ENCODE measurements at regions not wholly inside any gene's neighbourhood (a gene's known extent, or its start where the extent isn't known, plus 50 kb on each side); places are given as distances from the start of the nearest gene placed in this dataset.

DNA sequence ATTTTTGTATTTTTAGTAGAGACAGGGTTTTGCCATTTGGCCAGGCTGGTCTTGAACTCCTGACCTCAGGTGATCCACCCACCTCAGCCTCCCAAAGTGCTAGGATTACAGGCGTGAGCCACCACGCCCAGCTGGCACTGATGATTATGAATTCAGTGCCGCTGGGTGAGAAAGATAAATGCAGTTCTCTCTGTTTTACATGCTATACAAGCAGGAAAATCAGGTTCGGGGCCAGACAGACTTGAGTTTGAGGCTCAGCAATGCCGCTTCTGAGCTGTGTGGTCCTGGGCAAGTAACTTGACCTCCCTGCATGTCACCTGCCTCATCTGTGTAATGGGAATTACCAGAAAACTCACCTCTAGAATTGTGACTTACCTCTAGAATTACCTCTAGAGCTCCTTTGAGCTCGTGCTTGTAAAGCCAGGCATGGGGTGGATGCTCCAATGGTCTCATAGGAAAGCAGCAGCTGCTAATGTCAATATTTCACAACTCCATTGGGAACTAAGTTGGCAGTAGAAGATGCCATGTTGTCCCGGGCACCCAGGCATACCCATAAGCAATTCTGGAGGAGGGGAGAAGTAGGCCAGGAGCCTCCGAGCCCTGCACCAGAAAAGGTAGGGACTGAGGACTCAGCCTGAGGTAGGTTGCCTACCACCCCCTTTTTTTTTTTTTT lies 119.8 kb upstream of the SLC25A33 start:
- no peak overlapping the region for H3K4me3 ChIP-seq (ENCODE audit: low read depth in 1 of 2, low read length in 2 of 2)
- no peak overlapping the region for H3K27ac ChIP-seq (ENCODE audit: low read depth, low read length)
- H3K36me3 ChIP-seq (ENCODE audit: control insufficient read depth in 1 of 2, insufficient read depth in 2 of 2, low read length in 2 of 2) = no peaks in the 10 kb centered on the region
- H3K4me1 ChIP-seq (ENCODE audit: control insufficient read depth in 1 of 2, insufficient read depth in 2 of 2, low read length in 2 of 2) = peaks cover 0 to 4% of the 10 kb centered on the region in 2 donors
- no peaks in the 10 kb centered on the region for H3K9me3 ChIP-seq (ENCODE audit: control insufficient read depth in 1 of 2, low read length in 2 of 2)
- no peak overlapping the region for H3K9ac ChIP-seq (ENCODE audit: low read depth in 1 of 2, low read length in 2 of 2)
- no peaks in the 10 kb centered on the region for H3K27me3 ChIP-seq (ENCODE audit: control insufficient read depth in 1 of 2, insufficient read depth in 2 of 2, low read length in 2 of 2)

DNA sequence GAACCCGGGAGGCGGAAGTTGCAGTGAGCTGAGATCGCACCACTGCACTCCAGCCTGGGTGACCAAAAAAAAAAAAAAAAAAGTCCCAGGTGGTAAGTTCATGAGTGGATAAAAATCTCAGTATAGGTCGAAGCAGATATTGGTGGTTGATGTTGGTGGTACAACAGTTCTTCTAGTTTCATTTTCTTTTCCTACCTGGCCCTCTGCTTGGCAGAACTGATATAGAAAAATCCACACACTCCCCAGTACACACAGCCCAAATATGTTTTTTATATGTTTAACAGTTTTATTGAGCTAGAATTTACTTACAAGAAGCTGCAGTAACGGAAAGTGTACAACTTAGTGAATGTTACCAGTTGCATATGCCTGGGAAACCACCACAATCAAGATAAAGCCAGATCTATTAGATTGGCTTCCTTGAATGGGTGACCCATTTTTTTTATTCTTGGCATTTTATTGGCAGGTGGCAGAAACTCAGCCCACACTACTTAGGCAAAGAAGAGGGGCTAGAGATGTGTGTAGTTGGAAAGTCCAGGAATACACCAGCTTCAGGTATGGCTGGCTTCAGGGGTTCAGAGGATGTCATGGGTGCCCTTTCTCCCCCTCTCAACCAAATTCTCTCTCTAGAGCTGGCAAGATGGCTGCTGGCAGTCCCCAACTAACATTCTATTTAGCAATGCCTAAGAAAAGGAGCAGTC lies 118.3 kb upstream of the SLC25A33 start:
- H3K9me3 ChIP-seq (ENCODE audit: control insufficient read depth in 1 of 2, low read length in 2 of 2) = no peaks in the 10 kb centered on the region
- no peak overlapping the region for H3K9ac ChIP-seq (ENCODE audit: low read depth in 1 of 2, low read length in 2 of 2)
- no peaks in the 10 kb centered on the region for H3K27me3 ChIP-seq (ENCODE audit: control insufficient read depth in 1 of 2, insufficient read depth in 2 of 2, low read length in 2 of 2)
- no peak overlapping the region for H3K4me3 ChIP-seq (ENCODE audit: low read depth in 1 of 2, low read length in 2 of 2)
- no peak overlapping the region for H3K27ac ChIP-seq (ENCODE audit: low read depth, low read length)
- peaks cover 9% of the 10 kb centered on the region in 2 donors for H3K4me1 ChIP-seq (ENCODE audit: control insufficient read depth in 1 of 2, insufficient read depth in 2 of 2, low read length in 2 of 2)
- H3K36me3 ChIP-seq (ENCODE audit: control insufficient read depth in 1 of 2, insufficient read depth in 2 of 2, low read length in 2 of 2) = no peaks in the 10 kb centered on the region

- H3K4me1 ChIP-seq (ENCODE audit: control insufficient read depth in 1 of 2, insufficient read depth in 2 of 2, low read length in 2 of 2) = peaks cover 9 to 11% of the 10 kb centered on the region in 2 donors
- H3K27ac ChIP-seq (ENCODE audit: low read depth, low read length) = no peak overlapping the region
- no peaks in the 10 kb centered on the region for H3K36me3 ChIP-seq (ENCODE audit: control insufficient read depth in 1 of 2, insufficient read depth in 2 of 2, low read length in 2 of 2)
- no peaks in the 10 kb centered on the region for H3K27me3 ChIP-seq (ENCODE audit: control insufficient read depth in 1 of 2, insufficient read depth in 2 of 2, low read length in 2 of 2)
- H3K4me3 ChIP-seq (ENCODE audit: low read depth in 1 of 2, low read length in 2 of 2) = no peak overlapping the region
- no peak overlapping the region for H3K9ac ChIP-seq (ENCODE audit: low read depth in 1 of 2, low read length in 2 of 2)
- H3K9me3 ChIP-seq (ENCODE audit: control insufficient read depth in 1 of 2, low read length in 2 of 2) = no peaks in the 10 kb centered on the region
These were observed 117.8 kb upstream of the SLC25A33 start for GRCh38 chr1:9421533-9421873.

DNA sequence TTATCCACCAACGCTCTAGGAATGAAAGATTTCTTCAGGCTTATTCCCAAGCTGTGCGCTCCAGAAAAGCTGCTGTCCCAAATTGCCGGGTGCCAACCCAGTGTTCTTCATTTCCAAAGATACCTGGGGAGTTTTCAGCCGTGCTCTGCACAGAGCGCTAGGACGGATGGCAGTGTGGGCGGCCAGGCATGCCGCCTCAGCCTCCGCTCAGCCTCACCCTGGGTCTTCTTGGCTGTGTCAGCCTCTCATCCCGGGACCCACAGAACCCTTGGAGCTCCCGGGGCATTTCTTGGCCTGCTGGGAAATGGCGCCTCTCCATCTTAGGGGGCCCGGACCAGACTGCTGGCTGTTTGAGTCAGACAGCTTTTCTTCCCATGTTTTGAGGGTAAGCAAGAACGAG lies 116.9 kb upstream of the SLC25A33 start:
- Histone ChIP-seq H3K4me3 (ENCODE audit: low read depth in 1 of 2, low read length in 2 of 2) (no peak overlapping the region), H3K9me3 (ENCODE audit: control insufficient read depth in 1 of 2, low read length in 2 of 2) (no peaks in the 10 kb centered on the region), H3K4me1 (ENCODE audit: control insufficient read depth in 1 of 2, insufficient read depth in 2 of 2, low read length in 2 of 2) (peaks cover 11 to 13% of the 10 kb centered on the region in 2 donors), H3K27me3 (ENCODE audit: control insufficient read depth in 1 of 2, insufficient read depth in 2 of 2, low read length in 2 of 2) (no peaks in the 10 kb centered on the region), H3K27ac (ENCODE audit: low read depth, low read length) (no peak overlapping the region), H3K36me3 (ENCODE audit: control insufficient read depth in 1 of 2, insufficient read depth in 2 of 2, low read length in 2 of 2) (no peaks in the 10 kb centered on the region), H3K9ac (ENCODE audit: low read depth in 1 of 2, low read length in 2 of 2) (no peak overlapping the region)

DNA sequence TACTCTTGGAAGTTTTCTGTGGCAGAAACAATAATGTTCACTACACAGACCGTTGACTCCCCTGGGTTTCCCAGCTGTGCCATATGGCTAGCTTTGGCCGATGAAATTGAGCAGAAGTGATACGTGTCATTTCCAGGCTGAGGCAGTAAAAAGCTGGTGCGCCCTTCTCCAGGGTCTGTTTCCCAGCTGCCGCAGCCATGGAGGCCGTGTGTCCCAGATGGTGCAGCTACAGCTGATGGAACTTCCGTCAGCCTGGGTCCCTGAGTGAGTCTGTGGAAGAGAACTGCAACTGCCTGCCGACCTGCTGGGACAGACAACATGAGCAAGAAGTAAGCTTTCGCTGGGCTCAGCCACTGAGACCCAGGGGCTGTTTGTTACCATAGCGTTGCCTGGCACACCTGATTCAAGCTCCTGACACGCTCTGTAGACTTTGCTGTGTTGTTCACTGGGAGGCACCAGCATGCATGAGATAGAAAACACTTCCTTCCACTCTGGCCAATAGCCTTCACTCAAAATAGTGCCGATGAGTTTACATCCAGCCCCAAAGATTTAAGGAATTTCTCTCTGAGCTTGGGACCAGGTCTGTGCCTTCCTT lies 116.3 kb upstream of the SLC25A33 start:
- H3K4me3 ChIP-seq (ENCODE audit: low read depth in 1 of 2, low read length in 2 of 2) = no peak overlapping the region
- peaks cover 15 to 17% of the 10 kb centered on the region in 2 donors for H3K4me1 ChIP-seq (ENCODE audit: control insufficient read depth in 1 of 2, insufficient read depth in 2 of 2, low read length in 2 of 2)
- H3K9ac ChIP-seq (ENCODE audit: low read depth in 1 of 2, low read length in 2 of 2) = no peak overlapping the region
- no peaks in the 10 kb centered on the region for H3K27me3 ChIP-seq (ENCODE audit: control insufficient read depth in 1 of 2, insufficient read depth in 2 of 2, low read length in 2 of 2)
- H3K9me3 ChIP-seq (ENCODE audit: control insufficient read depth in 1 of 2, low read length in 2 of 2) = no peaks in the 10 kb centered on the region
- H3K36me3 ChIP-seq (ENCODE audit: control insufficient read depth in 1 of 2, insufficient read depth in 2 of 2, low read length in 2 of 2) = no peaks in the 10 kb centered on the region
- H3K27ac ChIP-seq (ENCODE audit: low read depth, low read length) = no peak overlapping the region

DNA sequence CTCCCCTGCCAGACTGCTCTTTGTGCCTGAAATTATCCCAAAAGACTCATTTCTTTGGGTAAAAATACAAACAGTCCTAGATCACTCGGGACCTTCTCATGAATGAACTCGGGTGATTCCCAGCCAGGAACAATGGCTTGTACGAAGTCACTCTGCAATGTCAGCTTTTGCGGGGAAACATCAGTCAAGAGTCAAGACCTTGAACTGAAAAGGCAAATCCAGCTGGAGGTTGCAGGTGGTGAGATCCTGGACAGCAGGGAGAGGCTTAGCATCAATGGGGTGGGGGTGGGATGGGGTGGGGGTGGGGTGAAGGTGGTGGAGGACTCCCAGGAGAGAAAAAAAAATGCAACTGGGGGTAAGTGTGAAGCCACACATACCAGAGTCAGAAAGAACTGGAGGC lies 115.0 kb upstream of the SLC25A33 start:
- Histone ChIP-seq H3K9ac (ENCODE audit: low read depth in 1 of 2, low read length in 2 of 2) (no peak overlapping the region), H3K27me3 (ENCODE audit: control insufficient read depth in 1 of 2, insufficient read depth in 2 of 2, low read length in 2 of 2) (no peaks in the 10 kb centered on the region), H3K36me3 (ENCODE audit: control insufficient read depth in 1 of 2, insufficient read depth in 2 of 2, low read length in 2 of 2) (no peaks in the 10 kb centered on the region), H3K4me3 (ENCODE audit: low read depth in 1 of 2, low read length in 2 of 2) (no peak overlapping the region), H3K4me1 (ENCODE audit: control insufficient read depth in 1 of 2, insufficient read depth in 2 of 2, low read length in 2 of 2) (peaks cover 23% of the 10 kb centered on the region in 2 donors), H3K27ac (ENCODE audit: low read depth, low read length) (no peak overlapping the region), H3K9me3 (ENCODE audit: control insufficient read depth in 1 of 2, low read length in 2 of 2) (no peaks in the 10 kb centered on the region)

DNA sequence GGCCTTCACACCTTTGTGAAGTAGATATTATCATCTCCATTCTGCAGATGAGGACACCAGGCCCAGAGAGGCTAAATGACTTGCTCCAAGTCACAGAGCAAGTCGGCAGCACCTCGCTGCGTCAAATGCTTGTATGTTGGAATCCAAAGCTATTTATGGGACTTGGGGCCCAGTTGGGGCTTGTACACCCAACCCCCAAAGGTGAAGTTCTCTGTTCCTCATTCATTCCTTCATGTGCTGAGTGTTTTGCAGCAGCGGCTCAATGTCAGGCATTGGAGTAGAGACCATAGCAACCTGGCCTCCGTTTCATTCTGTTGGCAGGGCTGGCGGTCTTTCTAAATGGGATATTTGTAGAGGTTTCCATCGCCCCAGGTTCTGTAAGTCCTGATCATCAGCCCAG lies 113.4 kb upstream of the SLC25A33 start:
- Histone ChIP-seq H3K36me3 (ENCODE audit: control insufficient read depth in 1 of 2, insufficient read depth in 2 of 2, low read length in 2 of 2) (no peaks in the 10 kb centered on the region), H3K4me3 (ENCODE audit: low read depth in 1 of 2, low read length in 2 of 2) (peak overlapping the region in 1 of 2 donors; percentile 24), H3K27ac (ENCODE audit: low read depth, low read length) (no peak overlapping the region), H3K9ac (ENCODE audit: low read depth in 1 of 2, low read length in 2 of 2) (no peak overlapping the region), H3K9me3 (ENCODE audit: control insufficient read depth in 1 of 2, low read length in 2 of 2) (no peaks in the 10 kb centered on the region), H3K4me1 (ENCODE audit: control insufficient read depth in 1 of 2, insufficient read depth in 2 of 2, low read length in 2 of 2) (peaks cover 27% of the 10 kb centered on the region in 2 donors), H3K27me3 (ENCODE audit: control insufficient read depth in 1 of 2, insufficient read depth in 2 of 2, low read length in 2 of 2) (no peaks in the 10 kb centered on the region)

GRCh38 chr1:9426291-9426711 lies 113.0 kb upstream of the SLC25A33 start:
- Histone ChIP-seq H3K9me3 (ENCODE audit: control insufficient read depth in 1 of 2, low read length in 2 of 2) (no peaks in the 10 kb centered on the region), H3K27me3 (ENCODE audit: control insufficient read depth in 1 of 2, insufficient read depth in 2 of 2, low read length in 2 of 2) (no peaks in the 10 kb centered on the region), H3K36me3 (ENCODE audit: control insufficient read depth in 1 of 2, insufficient read depth in 2 of 2, low read length in 2 of 2) (no peaks in the 10 kb centered on the region), H3K4me3 (ENCODE audit: low read depth in 1 of 2, low read length in 2 of 2) (peak overlapping the region; percentile 21 to 24), H3K9ac (ENCODE audit: low read depth in 1 of 2, low read length in 2 of 2) (no peak overlapping the region), H3K27ac (ENCODE audit: low read depth, low read length) (no peak overlapping the region), H3K4me1 (ENCODE audit: control insufficient read depth in 1 of 2, insufficient read depth in 2 of 2, low read length in 2 of 2) (peaks cover 27% of the 10 kb centered on the region in 2 donors)

DNA sequence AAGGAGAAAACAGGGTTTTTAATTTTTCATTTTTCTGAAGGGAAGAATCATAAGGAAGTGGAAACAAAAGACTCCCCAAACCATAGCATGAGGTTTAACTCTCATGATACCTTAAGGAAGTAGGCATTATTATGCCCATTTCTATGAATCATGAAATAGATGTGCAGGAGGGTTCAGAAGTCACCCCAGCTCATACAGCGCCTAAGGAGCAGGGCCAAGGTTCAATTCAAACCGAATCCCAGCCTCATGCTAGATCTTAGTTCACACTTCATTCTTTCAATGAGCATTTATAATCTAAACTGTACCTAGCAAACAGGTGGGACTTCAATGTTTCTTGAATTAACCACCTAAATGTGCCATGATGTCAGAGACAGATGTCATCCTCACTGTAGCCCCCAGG lies 111.9 kb upstream of the SLC25A33 start:
- H3K4me3 ChIP-seq (ENCODE audit: low read depth in 1 of 2, low read length in 2 of 2) = no peak overlapping the region
- H3K36me3 ChIP-seq (ENCODE audit: control insufficient read depth in 1 of 2, insufficient read depth in 2 of 2, low read length in 2 of 2) = no peaks in the 10 kb centered on the region
- no peak overlapping the region for H3K9ac ChIP-seq (ENCODE audit: low read depth in 1 of 2, low read length in 2 of 2)
- H3K4me1 ChIP-seq (ENCODE audit: control insufficient read depth in 1 of 2, insufficient read depth in 2 of 2, low read length in 2 of 2) = peaks cover 27% of the 10 kb centered on the region in 2 donors
- H3K27ac ChIP-seq (ENCODE audit: low read depth, low read length) = no peak overlapping the region
- no peaks in the 10 kb centered on the region for H3K9me3 ChIP-seq (ENCODE audit: control insufficient read depth in 1 of 2, low read length in 2 of 2)
- H3K27me3 ChIP-seq (ENCODE audit: control insufficient read depth in 1 of 2, insufficient read depth in 2 of 2, low read length in 2 of 2) = no peaks in the 10 kb centered on the region

GRCh38 chr1:9428601-9429341 lies 110.5 kb upstream of the SLC25A33 start:
- Histone ChIP-seq H3K36me3 (ENCODE audit: control insufficient read depth in 1 of 2, insufficient read depth in 2 of 2, low read length in 2 of 2) (no peaks in the 10 kb centered on the region), H3K9me3 (ENCODE audit: control insufficient read depth in 1 of 2, low read length in 2 of 2) (no peaks in the 10 kb centered on the region), H3K4me1 (ENCODE audit: control insufficient read depth in 1 of 2, insufficient read depth in 2 of 2, low read length in 2 of 2) (peaks cover 27% of the 10 kb centered on the region in 2 donors), H3K27me3 (ENCODE audit: control insufficient read depth in 1 of 2, insufficient read depth in 2 of 2, low read length in 2 of 2) (no peaks in the 10 kb centered on the region), H3K4me3 (ENCODE audit: low read depth in 1 of 2, low read length in 2 of 2) (peak overlapping the region; percentile 74 to 87), H3K9ac (ENCODE audit: low read depth in 1 of 2, low read length in 2 of 2) (peak overlapping the region; percentile 59 to 82), H3K27ac (ENCODE audit: low read depth, low read length) (peak overlapping the region; percentile 53)

Data from duodenal mucosa (tissue), 2 donors.